Ectodermal cell (in vitro differentiated cells): ENCODE measurements at regions not wholly inside any gene's neighbourhood (a gene's known extent, or its start where the extent isn't known, plus 50 kb on each side); places are given as distances from the start of the nearest gene placed in this dataset.
"Not testable (repeated sequence)": the region's sequence is repeated elsewhere in the genome, so short reads cannot be mapped to it uniquely, and the experiment has no call there.

Experiments
- H3K27ac ChIP-seq: 2 replicates; pipeline ENCODE4 v1.7.0; 2013; ENCODE audit warnings: mild to moderate bottlenecking, low read depth, low read length; ENCODE audit not compliant: insufficient read depth, poor library complexity, severe bottlenecking
- H3K27me3 ChIP-seq: 2 replicates; pipeline ENCODE4 v1.7.0; 2013; ENCODE audit warnings: mild to moderate bottlenecking, low read length; ENCODE audit not compliant: insufficient read depth, control insufficient read depth, poor library complexity, severe bottlenecking
- H3K36me3 ChIP-seq: one replicate; pipeline ENCODE4 v1.7.0; 2013; ENCODE audit warnings: low read length; ENCODE audit not compliant: control insufficient read depth, insufficient read depth
- H3K4me1 ChIP-seq: one replicate; pipeline ENCODE4 v1.7.0; 2013; ENCODE audit warnings: low read length; ENCODE audit not compliant: control insufficient read depth, insufficient read depth
- H3K4me3 ChIP-seq: 2 replicates; pipeline ENCODE4 v1.7.0; 2013; ENCODE audit warnings: low read depth, low read length, control low read depth; ENCODE audit not compliant: insufficient read depth
- H3K9me3 ChIP-seq: 2 replicates; pipeline ENCODE4 v1.7.0; 2013; ENCODE audit warnings: mild to moderate bottlenecking, low read length, moderate library complexity; ENCODE audit not compliant: control insufficient read depth
- WGBS, 2 experiments: methylation state at CpG; one replicate each; pipeline ENCODE4 v1.1.7; 2013; ENCODE audit warnings: missing lambda C conversion rate in 2 of 2; 5-methylcytosine and 5-hydroxymethylcytosine counted together

- Histone ChIP-seq H3K4me3 (no peak overlapping the region), H3K9me3 (no peaks in the 10 kb centered on the region), H3K27me3 (no peaks in the 10 kb centered on the region), H3K27ac (no peak overlapping the region), H3K4me1 (no peaks in the 10 kb centered on the region), H3K36me3 (no peaks in the 10 kb centered on the region)
- 0% methylated on average over 1 of the region's 1 CpG for WGBS, 2 experiments
Observed at GRCh38 chr2:226295123-226295522, 504.5 kb downstream of the IRS1 start.

- H3K4me3 ChIP-seq, H3K36me3 ChIP-seq, H3K27me3 ChIP-seq, H3K9me3 ChIP-seq, H3K4me1 ChIP-seq, H3K27ac ChIP-seq: not testable (repeated sequence)
- WGBS, 2 experiments = 92 to 97% methylated on average over 1 of the region's 1 CpG
Observed at GRCh38 chr2:226291281-226291680, 508.3 kb downstream of the IRS1 start.

- Histone ChIP-seq H3K4me3 (no peak overlapping the region), H3K27me3 (no peaks in the 10 kb centered on the region), H3K36me3 (no peaks in the 10 kb centered on the region), H3K27ac (no peak overlapping the region), H3K9me3 (no peaks in the 10 kb centered on the region), H3K4me1 (no peaks in the 10 kb centered on the region)
- 69 to 71% methylated on average over 2 of the region's 2 CpGs for WGBS, 2 experiments
Observed at GRCh38 chr2:226286916-226287315, 512.7 kb downstream of the IRS1 start.

GRCh38 chr2:226283796-226284195, 515.8 kb downstream of the IRS1 start:
- Histone ChIP-seq H3K4me3 (no peak overlapping the region), H3K36me3 (no peaks in the 10 kb centered on the region), H3K4me1 (no peaks in the 10 kb centered on the region), H3K27ac (no peak overlapping the region), H3K27me3 (no peaks in the 10 kb centered on the region), H3K9me3 (no peaks in the 10 kb centered on the region)
- WGBS, 2 experiments = 91 to 94% methylated on average over 1 to 2 of the region's 2 CpGs

GRCh38 chr2:226282151-226282550, 517.5 kb downstream of the IRS1 start:
- H3K36me3 ChIP-seq = no peaks in the 10 kb centered on the region
- no peak overlapping the region for H3K27ac ChIP-seq
- no peak overlapping the region for H3K4me3 ChIP-seq
- no peaks in the 10 kb centered on the region for H3K4me1 ChIP-seq
- H3K9me3 ChIP-seq = no peaks in the 10 kb centered on the region
- no peaks in the 10 kb centered on the region for H3K27me3 ChIP-seq
- 93 to 100% methylated on average over 1 of the region's 1 CpG for WGBS, 2 experiments

- not testable (repeated sequence) for H3K36me3 ChIP-seq, H3K9me3 ChIP-seq, H3K4me1 ChIP-seq, H3K27ac ChIP-seq, H3K27me3 ChIP-seq, H3K4me3 ChIP-seq
- WGBS, 2 experiments = 92% methylated on average over 2 of the region's 2 CpGs
Observed at GRCh38 chr2:226280136-226280535, 519.5 kb downstream of the IRS1 start.

GRCh38 chr2:226275215-226275614, 524.4 kb downstream of the IRS1 start:
- Histone ChIP-seq H3K4me3 (no peak overlapping the region), H3K27me3 (no peaks in the 10 kb centered on the region), H3K4me1 (no peaks in the 10 kb centered on the region), H3K27ac (no peak overlapping the region), H3K36me3 (no peaks in the 10 kb centered on the region), H3K9me3 (no peaks in the 10 kb centered on the region)
- WGBS, 2 experiments = 67 to 74% methylated on average over 1 of the region's 1 CpG

- no peaks in the 10 kb centered on the region for H3K27me3 ChIP-seq
- WGBS, 2 experiments = 81 to 86% methylated on average over 8 of the region's 8 CpGs
- H3K4me1 ChIP-seq = no peaks in the 10 kb centered on the region
- H3K36me3 ChIP-seq = no peaks in the 10 kb centered on the region
- H3K9me3 ChIP-seq = no peaks in the 10 kb centered on the region
- H3K4me3 ChIP-seq = no peak overlapping the region
- H3K27ac ChIP-seq = no peak overlapping the region
Observed at GRCh38 chr2:226274143-226274542, 525.5 kb downstream of the IRS1 start.

GRCh38 chr2:226273440-226273839, 526.2 kb downstream of the IRS1 start:
- Histone ChIP-seq H3K36me3 (no peaks in the 10 kb centered on the region), H3K4me3 (no peak overlapping the region), H3K9me3 (no peaks in the 10 kb centered on the region), H3K4me1 (no peaks in the 10 kb centered on the region), H3K27me3 (no peaks in the 10 kb centered on the region), H3K27ac (no peak overlapping the region)

GRCh38 chr2:226272435-226272834, 527.2 kb downstream of the IRS1 start:
- Histone ChIP-seq H3K4me3 (no peak overlapping the region), H3K4me1 (no peaks in the 10 kb centered on the region), H3K36me3 (no peaks in the 10 kb centered on the region), H3K27ac (no peak overlapping the region), H3K9me3 (no peaks in the 10 kb centered on the region), H3K27me3 (no peaks in the 10 kb centered on the region)
- 82 to 85% methylated on average over 1 of the region's 1 CpG for WGBS, 2 experiments

- Histone ChIP-seq H3K36me3 (no peaks in the 10 kb centered on the region), H3K4me3 (no peak overlapping the region), H3K27ac (no peak overlapping the region), H3K27me3 (no peaks in the 10 kb centered on the region), H3K9me3 (no peaks in the 10 kb centered on the region), H3K4me1 (no peaks in the 10 kb centered on the region)
- WGBS, 2 experiments = 86 to 92% methylated on average over 6 of the region's 6 CpGs
Observed at GRCh38 chr2:226270285-226271058, 529.1 kb downstream of the IRS1 start.
